H4 (cell line): ENCODE measurements at regions not wholly inside any gene's neighbourhood (a gene's known extent, or its start where the extent isn't known, plus 50 kb on each side); places are given as distances from the start of the nearest gene placed in this dataset.
"Not testable (repeated sequence)": the region's sequence is repeated elsewhere in the genome, so short reads cannot be mapped to it uniquely, and the experiment has no call there.

Experiments used
- DNase-seq: peaks from one replicate; pipeline ENCODE4 v3.0.0-alpha.2; 2015; ENCODE audit warnings: low spot score

GRCh38 chr7:76117306-76117991 lies 69.5 kb downstream of the MDH2 start:
- DNase-seq: not testable (repeated sequence)

GRCh38 chr7:76118253-76119036 lies 70.5 kb downstream of the MDH2 start:
- DNase-seq: not testable (repeated sequence)

- no peak for DNase-seq
Observed at GRCh38 chr7:76121044-76121443, 73.1 kb downstream of the MDH2 start.

- DNase-seq: no peak
Observed at GRCh38 chr7:76122516-76123239, 74.8 kb downstream of the MDH2 start.

- no peak for DNase-seq
Observed at GRCh38 chr7:76123316-76123715, 75.4 kb downstream of the MDH2 start.

- DNase-seq: no peak
Observed at GRCh38 chr7:76125560-76125959, 76.1 kb upstream of the SRRM3 start.

GRCh38 chr7:76126632-76127031 lies 75.1 kb upstream of the SRRM3 start:
- DNase-seq: no peak

GRCh38 chr7:76129366-76129765 lies 72.3 kb upstream of the SRRM3 start:
- DNase-seq: no peak

GRCh38 chr7:76129836-76130235 lies 71.9 kb upstream of the SRRM3 start:
- DNase-seq: no peak

GRCh38 chr7:76130661-76131060 lies 71.0 kb upstream of the SRRM3 start:
- DNase-seq: peak; percentile 34

GRCh38 chr7:76131887-76132286 lies 69.8 kb upstream of the SRRM3 start:
- DNase-seq: not testable (repeated sequence)

- DNase-seq: no peak
Observed at GRCh38 chr7:76133164-76133775, 68.4 kb upstream of the SRRM3 start.

GRCh38 chr7:76133839-76134238 lies 67.9 kb upstream of the SRRM3 start:
- DNase-seq: no peak

GRCh38 chr7:76135263-76135662 lies 66.4 kb upstream of the SRRM3 start:
- DNase-seq: not testable (repeated sequence)

- DNase-seq: not testable (repeated sequence)
Observed at GRCh38 chr7:76138577-76139313, 63.0 kb upstream of the SRRM3 start.

GRCh38 chr7:76139670-76140069 lies 62.0 kb upstream of the SRRM3 start:
- no peak for DNase-seq

- DNase-seq: not testable (repeated sequence)
Observed at GRCh38 chr7:76140259-76140658, 61.4 kb upstream of the SRRM3 start.

GRCh38 chr7:76142861-76143260 lies 58.8 kb upstream of the SRRM3 start:
- DNase-seq: no peak

- not testable (repeated sequence) for DNase-seq
Observed at GRCh38 chr7:76144664-76145270, 56.9 kb upstream of the SRRM3 start.

- no peak for DNase-seq
Observed at GRCh38 chr7:76146374-76146773, 55.3 kb upstream of the SRRM3 start.

GRCh38 chr7:76148947-76149346 lies 52.7 kb upstream of the SRRM3 start:
- not testable (repeated sequence) for DNase-seq
